Astrocyte (in vitro differentiated cells and primary cell): ENCODE measurements at regions not wholly inside any gene's neighbourhood (a gene's known extent, or its start where the extent isn't known, plus 50 kb on each side); places are given as distances from the start of the nearest gene placed in this dataset.

Experiments used
- DNase-seq: peaks from one replicate; pipeline ENCODE4 v3.0.0-alpha.2; 2010; ENCODE audit warnings: low read depth
- FAIRE-seq: peaks from 2 replicates; lab custom pipeline; 2011; peaks lifted over from hg19 to GRCh38; lab: Jason Lieb, UNC
- H2AFZ ChIP-seq: 2 replicates; pipeline ENCODE4 v1.6.0; 2012; ENCODE audit warnings: low read depth, low read length, inconsistent platforms
- H3K27ac ChIP-seq: 2 replicates; pipeline ENCODE4 v1.5.1; 2011; ENCODE audit warnings: low read depth, low read length, inconsistent platforms
- H3K27me3 ChIP-seq: 2 replicates; pipeline ENCODE4 v1.6.0; 2011; ENCODE audit warnings: low read length, inconsistent platforms; ENCODE audit not compliant: insufficient read depth
- H3K36me3 ChIP-seq: 2 replicates; pipeline ENCODE4 v1.5.1; 2011; ENCODE audit warnings: low read length, inconsistent platforms; ENCODE audit not compliant: insufficient read depth
- H3K4me1 ChIP-seq: 2 replicates; pipeline ENCODE4 v1.5.1; 2011; ENCODE audit warnings: low read length, inconsistent platforms; ENCODE audit not compliant: insufficient read depth
- H3K4me2 ChIP-seq: 2 replicates; pipeline ENCODE4 v1.6.0; 2012; ENCODE audit warnings: low read length, inconsistent platforms
- H3K4me3 ChIP-seq: 2 replicates; pipeline ENCODE4 v1.5.1; 2011; ENCODE audit warnings: low read depth, mild to moderate bottlenecking, low read length, inconsistent platforms; ENCODE audit not compliant: insufficient read depth
- H3K79me2 ChIP-seq: 2 replicates; pipeline ENCODE4 v1.6.0; 2012; ENCODE audit warnings: mild to moderate bottlenecking, low read length, inconsistent platforms; ENCODE audit not compliant: insufficient read depth
- H3K9ac ChIP-seq: 2 replicates; pipeline ENCODE4 v1.6.0; 2012; ENCODE audit warnings: mild to moderate bottlenecking, low read length, inconsistent platforms
- H3K9me3 ChIP-seq: 2 replicates; pipeline ENCODE4 v1.5.1; 2012; ENCODE audit warnings: low read depth, mild to moderate bottlenecking, low read length, inconsistent platforms; ENCODE audit not compliant: insufficient read depth
- H4K20me1 ChIP-seq: 2 replicates; pipeline ENCODE4 v1.6.0; 2012; ENCODE audit warnings: low read length, inconsistent platforms; ENCODE audit not compliant: insufficient read depth
- H3K27ac Mint-ChIP-seq: one replicate; pipeline ENCODE4 v1.8.0; 2021; ENCODE audit warnings: mild to moderate bottlenecking, mixed read lengths; ENCODE audit not compliant: unreplicated experiment
- H3K27me3 Mint-ChIP-seq: one replicate; pipeline ENCODE4 v1.8.0; 2021; ENCODE audit warnings: low read depth, mixed read lengths; ENCODE audit not compliant: unreplicated experiment
- H3K36me3 Mint-ChIP-seq: one replicate; pipeline ENCODE4 v1.8.0; 2021; ENCODE audit warnings: low read depth, mixed read lengths; ENCODE audit not compliant: unreplicated experiment
- H3K4me1 Mint-ChIP-seq: one replicate; pipeline ENCODE4 v1.8.0; 2021; ENCODE audit warnings: low read depth, mixed read lengths; ENCODE audit not compliant: unreplicated experiment
- H3K4me3 Mint-ChIP-seq: one replicate; pipeline ENCODE4 v1.8.0; 2021; ENCODE audit warnings: mild to moderate bottlenecking, moderate library complexity, mixed read lengths; ENCODE audit not compliant: unreplicated experiment
- H3K9me3 Mint-ChIP-seq: one replicate; pipeline ENCODE4 v1.8.0; 2021; ENCODE audit warnings: mild to moderate bottlenecking, mixed read lengths; ENCODE audit not compliant: unreplicated experiment
- EZH2 ChIP-seq: IDR thresholded peaks from 2 replicates; pipeline ENCODE4 v1.6.1; 2012; ENCODE audit warnings: mild to moderate bottlenecking, low read length, inconsistent platforms; ENCODE audit not compliant: insufficient read depth
- TF ChIP-seq, protein P1 (sequence below): IDR thresholded peaks from 2 replicates; pipeline ENCODE4 v1.5.1; 2011; ENCODE audit warnings: low read depth, mild to moderate bottlenecking, inconsistent platforms, low read length, moderate library complexity; ENCODE audit not compliant: insufficient read depth

DNA sequence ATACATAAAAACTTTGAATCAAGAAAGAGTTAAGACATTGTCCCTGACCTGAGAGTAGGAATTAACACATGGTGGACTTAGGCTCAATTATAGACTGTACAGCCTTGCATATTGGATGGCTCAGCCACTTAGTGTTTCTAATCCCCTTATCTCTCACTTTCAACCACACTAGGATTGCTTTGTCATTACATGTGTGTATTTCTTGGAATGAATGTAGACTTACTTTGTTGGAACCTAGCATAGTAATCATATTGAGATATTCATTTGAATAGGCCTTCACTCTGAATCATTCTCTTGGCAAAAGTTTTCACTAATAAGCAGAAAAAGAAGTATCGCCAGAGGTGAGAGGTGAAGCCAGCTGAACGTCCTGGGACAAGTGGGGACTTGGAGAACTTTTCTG lies 1973.9 kb upstream of the FLRT2 start:
- DNase-seq, result peak; percentile 38
- TF ChIP-seq, protein P1, sequence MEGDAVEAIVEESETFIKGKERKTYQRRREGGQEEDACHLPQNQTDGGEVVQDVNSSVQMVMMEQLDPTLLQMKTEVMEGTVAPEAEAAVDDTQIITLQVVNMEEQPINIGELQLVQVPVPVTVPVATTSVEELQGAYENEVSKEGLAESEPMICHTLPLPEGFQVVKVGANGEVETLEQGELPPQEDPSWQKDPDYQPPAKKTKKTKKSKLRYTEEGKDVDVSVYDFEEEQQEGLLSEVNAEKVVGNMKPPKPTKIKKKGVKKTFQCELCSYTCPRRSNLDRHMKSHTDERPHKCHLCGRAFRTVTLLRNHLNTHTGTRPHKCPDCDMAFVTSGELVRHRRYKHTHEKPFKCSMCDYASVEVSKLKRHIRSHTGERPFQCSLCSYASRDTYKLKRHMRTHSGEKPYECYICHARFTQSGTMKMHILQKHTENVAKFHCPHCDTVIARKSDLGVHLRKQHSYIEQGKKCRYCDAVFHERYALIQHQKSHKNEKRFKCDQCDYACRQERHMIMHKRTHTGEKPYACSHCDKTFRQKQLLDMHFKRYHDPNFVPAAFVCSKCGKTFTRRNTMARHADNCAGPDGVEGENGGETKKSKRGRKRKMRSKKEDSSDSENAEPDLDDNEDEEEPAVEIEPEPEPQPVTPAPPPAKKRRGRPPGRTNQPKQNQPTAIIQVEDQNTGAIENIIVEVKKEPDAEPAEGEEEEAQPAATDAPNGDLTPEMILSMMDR, result no peak
- TF ChIP-seq EZH2, result no peak
- no peak overlapping the region for H3K4me3 ChIP-seq
- no peaks in the 10 kb centered on the region for H3K4me1 ChIP-seq
- peak overlapping the region; percentile 91 for H3K27ac Mint-ChIP-seq
- no peaks in the 10 kb centered on the region for H3K27me3 Mint-ChIP-seq
- no peaks in the 10 kb centered on the region for H3K36me3 Mint-ChIP-seq
- no peak overlapping the region for H3K4me2 ChIP-seq
- peaks cover 16% of the 10 kb centered on the region for H3K4me1 Mint-ChIP-seq
- no peak overlapping the region for H2AFZ ChIP-seq
- FAIRE-seq, result no peak
- no peak overlapping the region for H3K9ac ChIP-seq
- H3K9me3 Mint-ChIP-seq, result peaks cover 5% of the 10 kb centered on the region
- no peaks in the 10 kb centered on the region for H4K20me1 ChIP-seq
- H3K9me3 ChIP-seq, result no peaks in the 10 kb centered on the region
- no peaks in the 10 kb centered on the region for H3K79me2 ChIP-seq
- H3K36me3 ChIP-seq, result no peaks in the 10 kb centered on the region
- H3K27me3 ChIP-seq, result no peaks in the 10 kb centered on the region
- no peak overlapping the region for H3K27ac ChIP-seq
- H3K4me3 Mint-ChIP-seq, result no peak overlapping the region

- Histone ChIP-seq H3K36me3 (no peaks in the 10 kb centered on the region), H3K79me2 (no peaks in the 10 kb centered on the region), H2AFZ (no peak overlapping the region), H3K4me2 (no peak overlapping the region), H3K27me3 (no peaks in the 10 kb centered on the region), H3K9ac (no peak overlapping the region), H4K20me1 (no peaks in the 10 kb centered on the region), H3K4me3 (no peak overlapping the region), H3K4me1 (no peaks in the 10 kb centered on the region), H3K27ac (no peak overlapping the region), H3K9me3 (no peaks in the 10 kb centered on the region)
- TF ChIP-seq EZH2, result no peak
- TF ChIP-seq, protein P1, result no peak
- peak; percentile 20 for DNase-seq
- H3K4me1 Mint-ChIP-seq, result peaks cover 16% of the 10 kb centered on the region
- H3K4me3 Mint-ChIP-seq, result peak overlapping the region; percentile 4
- peak overlapping the region; percentile 91 for H3K27ac Mint-ChIP-seq
- no peak for FAIRE-seq
- H3K9me3 Mint-ChIP-seq, result peaks cover 5% of the 10 kb centered on the region
- no peaks in the 10 kb centered on the region for H3K36me3 Mint-ChIP-seq
- no peaks in the 10 kb centered on the region for H3K27me3 Mint-ChIP-seq
Measured at GRCh38 chr14:83556746-83557453, 1973.0 kb upstream of the FLRT2 start.

DNA sequence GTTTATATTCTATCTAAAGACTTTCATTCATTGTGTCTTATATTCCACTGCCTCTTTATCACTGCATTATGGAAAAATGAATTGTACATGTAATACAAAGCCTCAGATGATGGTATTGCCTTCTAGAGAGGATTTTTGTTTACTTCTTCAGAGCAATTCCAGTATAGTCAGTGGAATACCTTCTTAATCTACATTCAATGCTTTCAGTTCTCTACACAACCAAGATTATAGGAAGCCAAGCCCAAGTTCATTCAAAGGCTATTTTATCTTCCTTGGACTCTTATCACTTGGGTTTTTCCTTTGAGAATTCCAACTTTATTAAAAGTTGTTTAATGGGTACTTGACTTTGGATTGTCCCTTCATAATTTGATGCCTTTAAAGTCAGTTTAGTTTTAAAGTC lies 1971.0 kb upstream of the FLRT2 start:
- no peak overlapping the region for H3K4me3 Mint-ChIP-seq
- Histone ChIP-seq H3K9ac (no peak overlapping the region), H3K27ac (no peak overlapping the region), H3K9me3 (no peaks in the 10 kb centered on the region), H2AFZ (no peak overlapping the region), H4K20me1 (no peaks in the 10 kb centered on the region), H3K79me2 (no peaks in the 10 kb centered on the region), H3K36me3 (no peaks in the 10 kb centered on the region), H3K27me3 (no peaks in the 10 kb centered on the region), H3K4me3 (no peak overlapping the region), H3K4me1 (no peaks in the 10 kb centered on the region), H3K4me2 (no peak overlapping the region)
- TF ChIP-seq, protein P1, result no peak
- TF ChIP-seq EZH2, result no peak
- peaks cover 5% of the 10 kb centered on the region for H3K9me3 Mint-ChIP-seq
- no peak for DNase-seq
- no peaks in the 10 kb centered on the region for H3K27me3 Mint-ChIP-seq
- no peak for FAIRE-seq
- H3K36me3 Mint-ChIP-seq, result no peaks in the 10 kb centered on the region
- H3K27ac Mint-ChIP-seq, result no peak overlapping the region
- H3K4me1 Mint-ChIP-seq, result peaks cover 16% of the 10 kb centered on the region
